Panc1 (cell line): ENCODE measurements at regions not wholly inside any gene's neighbourhood (a gene's known extent, or its start where the extent isn't known, plus 50 kb on each side); places are given as distances from the start of the nearest gene placed in this dataset.
"Not testable (repeated sequence)": the region's sequence is repeated elsewhere in the genome, so short reads cannot be mapped to it uniquely, and the experiment has no call there.

Experiments used
- ATAC-seq: fragments of 200-7000 bp; cut with Tn5 transposase; 2 replicates; pipeline ENCODE4 v1.9.1; 2020; ENCODE audit warnings: mild to moderate bottlenecking, moderate library complexity
- BruUV-seq: library from RNA; stranded (reverse); fragments of 400-500 nt; replicated peaks from 2 replicates; lab custom pipeline; 2021; lab: Mats Ljungman, UMichigan
- CTCF ChIA-PET: fragments of 300-600 bp; sonication (Branson Sonifier 250); formaldehyde crosslinking; loops from one replicate; lab custom pipeline; 2022; ENCODE audit warnings: antibody characterized with exemption; lab: Charles Lee
- POLR2A ChIA-PET: fragments of 300-600 bp; sonication (Branson Sonifier 250); formaldehyde crosslinking; loops from one replicate; lab custom pipeline; 2022; ENCODE audit warnings: antibody characterized with exemption; lab: Charles Lee
- DNase-seq: peaks from one replicate; pipeline ENCODE4 v3.0.0-alpha.2; 2010; ENCODE audit warnings: low read depth, low spot score
- H3K27ac ChIP-seq: 2 replicates; pipeline ENCODE4 v1.5.1; 2011; ENCODE audit warnings: mild to moderate bottlenecking, low read length, inconsistent platforms
- H3K27me3 ChIP-seq: fragments of 200-500 bp; sonication (Bioruptor generic); 2 replicates; pipeline ENCODE4 v1.6.0; 2014; ENCODE audit warnings: low read length, inconsistent platforms; ENCODE audit not compliant: control insufficient read depth, insufficient read depth
- H3K36me3 ChIP-seq: fragments of 200-500 bp; sonication (Bioruptor generic); 2 replicates; pipeline ENCODE4 v1.5.1; 2014; ENCODE audit warnings: inconsistent platforms, mild to moderate bottlenecking, low read length, moderate library complexity; ENCODE audit not compliant: control insufficient read depth, insufficient read depth
- H3K4me1 ChIP-seq: 2 replicates; pipeline ENCODE4 v1.5.1; 2011; ENCODE audit warnings: inconsistent platforms, mild to moderate bottlenecking, low read length, moderate library complexity; ENCODE audit not compliant: control insufficient read depth, insufficient read depth
- H3K4me3 ChIP-seq, 2 experiments: 2 replicates each; pipeline ENCODE4 v1.5.1; 2011 to 2012; ENCODE audit warnings: low read depth in 2 of 2, low read length in 2 of 2, mild to moderate bottlenecking in 2 of 2, inconsistent platforms in 1 of 2, moderate library complexity in 1 of 2
- H3K9me3 ChIP-seq: fragments of 200-500 bp; sonication (Bioruptor generic); 2 replicates; pipeline ENCODE4 v1.5.1; 2014; ENCODE audit warnings: low read depth, mild to moderate bottlenecking, inconsistent platforms, low read length, moderate library complexity; ENCODE audit not compliant: control insufficient read depth, insufficient read depth
- POLR2AphosphoS5 ChIP-seq: IDR thresholded peaks from 2 replicates; pipeline ENCODE4 v1.6.1; 2012; ENCODE audit warnings: mild to moderate bottlenecking, low read depth, low read length, moderate library complexity
- REST ChIP-seq, 2 experiments: IDR thresholded peaks; 2 replicates each; pipeline ENCODE4 v1.6.1; 2011 to 2012; ENCODE audit warnings: low read depth in 2 of 2, control low read depth in 1 of 2, low read length in 1 of 2, mild to moderate bottlenecking in 1 of 2, moderate library complexity in 1 of 2; ENCODE audit not compliant: insufficient read depth in 1 of 2
- SIN3A ChIP-seq: IDR thresholded peaks from 2 replicates; pipeline ENCODE4 v1.6.1; 2012; ENCODE audit warnings: low read depth, mild to moderate bottlenecking, low read length, moderate library complexity, borderline replicate concordance; ENCODE audit not compliant: insufficient read depth
- TCF7L2 ChIP-seq: IDR thresholded peaks from 2 replicates; pipeline ENCODE4 v1.6.1; 2011; ENCODE audit warnings: mild to moderate bottlenecking, low read depth, low read length, inconsistent platforms
- in situ Hi-C: cut with HindIII; loops from 2 replicates; pipeline ENCODE4 v1.10.0; 2016; ENCODE audit warnings: low sequenced_read_pairs, low pct_unique_long_range_greater_than_20kb
- intact Hi-C: fragments of 100-400 bp; cut with micrococcal nuclease; formaldehyde crosslinking; loops from one replicate; pipeline ENCODE4 v1.10.0; 2022; ENCODE audit not compliant: unreplicated experiment
- TF ChIP-seq, protein P1 (sequence below): fragments of 450-650 bp; IDR thresholded peaks from 2 replicates; pipeline ENCODE4 v1.5.1; 2017; ENCODE audit warnings: mild to moderate bottlenecking

GRCh38 chr10:20481054-20481453 lies 416.1 kb downstream of the NEBL start:
- ATAC-seq (no peak), DNase-seq (no peak)
- H3K36me3 ChIP-seq: no peaks in the 10 kb centered on the region
- H3K4me1 ChIP-seq: no peaks in the 10 kb centered on the region
- no peak for TF ChIP-seq SIN3A
- TF ChIP-seq, protein P1, sequence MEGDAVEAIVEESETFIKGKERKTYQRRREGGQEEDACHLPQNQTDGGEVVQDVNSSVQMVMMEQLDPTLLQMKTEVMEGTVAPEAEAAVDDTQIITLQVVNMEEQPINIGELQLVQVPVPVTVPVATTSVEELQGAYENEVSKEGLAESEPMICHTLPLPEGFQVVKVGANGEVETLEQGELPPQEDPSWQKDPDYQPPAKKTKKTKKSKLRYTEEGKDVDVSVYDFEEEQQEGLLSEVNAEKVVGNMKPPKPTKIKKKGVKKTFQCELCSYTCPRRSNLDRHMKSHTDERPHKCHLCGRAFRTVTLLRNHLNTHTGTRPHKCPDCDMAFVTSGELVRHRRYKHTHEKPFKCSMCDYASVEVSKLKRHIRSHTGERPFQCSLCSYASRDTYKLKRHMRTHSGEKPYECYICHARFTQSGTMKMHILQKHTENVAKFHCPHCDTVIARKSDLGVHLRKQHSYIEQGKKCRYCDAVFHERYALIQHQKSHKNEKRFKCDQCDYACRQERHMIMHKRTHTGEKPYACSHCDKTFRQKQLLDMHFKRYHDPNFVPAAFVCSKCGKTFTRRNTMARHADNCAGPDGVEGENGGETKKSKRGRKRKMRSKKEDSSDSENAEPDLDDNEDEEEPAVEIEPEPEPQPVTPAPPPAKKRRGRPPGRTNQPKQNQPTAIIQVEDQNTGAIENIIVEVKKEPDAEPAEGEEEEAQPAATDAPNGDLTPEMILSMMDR: no peak
- TF ChIP-seq TCF7L2: no peak
- TF ChIP-seq POLR2AphosphoS5: no peak
- no peak for TF ChIP-seq REST (IDR thresholded peaks at IDR 0.05; ENCODE audit: insufficient read depth in 1 of 2, low read depth in 2 of 2, low read length in 1 of 2)
- ChIA-PET POLR2A (no interaction called here), CTCF (no interaction called here)
- in situ Hi-C loops: no loop called here
- H3K9me3 ChIP-seq: no peaks in the 10 kb centered on the region
- no peaks in the 10 kb centered on the region; the same call in 1 of the 2 replicates for H3K27me3 ChIP-seq
- H3K4me3 ChIP-seq: no peak overlapping the region
- no peak overlapping the region for H3K27ac ChIP-seq
- intact Hi-C loops: no loop called here
- BruUV-seq: no TSS peak

- H3K9me3 ChIP-seq, BruUV-seq, H3K36me3 ChIP-seq, H3K4me3 ChIP-seq, CTCF ChIA-PET, intact Hi-C loops, DNase-seq, H3K4me1 ChIP-seq, ATAC-seq, POLR2A ChIA-PET, in situ Hi-C loops, H3K27ac ChIP-seq, H3K27me3 ChIP-seq: not testable (repeated sequence)
These were observed 416.5 kb downstream of the NEBL start for GRCh38 chr10:20480575-20480974.

GRCh38 chr10:20474064-20474463 lies 423.0 kb downstream of the NEBL start:
- CTCF ChIA-PET: no interaction called here
- POLR2A ChIA-PET: no interaction called here
- H3K4me1 ChIP-seq: no peaks in the 10 kb centered on the region
- no peaks in the 10 kb centered on the region for H3K27me3 ChIP-seq
- in situ Hi-C loops (no loop called here), intact Hi-C loops (no loop called here)
- H3K27ac ChIP-seq: no peak overlapping the region
- ATAC-seq (no peak), DNase-seq (no peak)
- no peaks in the 10 kb centered on the region for H3K36me3 ChIP-seq
- BruUV-seq: no TSS peak
- no peaks in the 10 kb centered on the region for H3K9me3 ChIP-seq
- H3K4me3 ChIP-seq: no peak overlapping the region
- no peak for TF ChIP-seq TCF7L2
- TF ChIP-seq POLR2AphosphoS5: no peak
- TF ChIP-seq REST (IDR thresholded peaks at IDR 0.05; ENCODE audit: insufficient read depth in 1 of 2, low read depth in 2 of 2, low read length in 1 of 2): no peak
- TF ChIP-seq SIN3A: no peak
- TF ChIP-seq, protein P1: no peak
